Adrenal gland (tissue), 9 donors: ENCODE measurements at regions not wholly inside any gene's neighbourhood (a gene's known extent, or its start where the extent isn't known, plus 50 kb on each side); places are given as distances from the start of the nearest gene placed in this dataset.

ENCODE experiments used
- DNase-seq, 7 donors: peaks; one replicate each; pipeline ENCODE4 v3.0.0-alpha.2; 2019 to 2020
- H3K27ac ChIP-seq, 5 donors: fragments of 200-600 bp; sonication (generic) in 4 of 5; 1 replicate in 3 of 5; 2 replicates in 2 of 5; pipeline versions ENCODE4 v1.5.1 to v1.8.0; 2016 to 2020; ENCODE audit warnings: mild to moderate bottlenecking in 1 of 5
- H3K27me3 ChIP-seq: fragments of 200-600 bp; 2 replicates; pipeline ENCODE4 v1.8.0; 2021
- H3K36me3 ChIP-seq, 2 donors: fragments of 200-600 bp; replicated peaks in 1 of 2; 1 replicate in 1 of 2; 2 replicates in 1 of 2; pipeline versions ENCODE4 v1.5.1 to v1.8.0; 2018 to 2022
- H3K4me1 ChIP-seq, 2 donors: fragments of 200-600 bp; replicated peaks in 1 of 2; 1 replicate in 1 of 2; 2 replicates in 1 of 2; pipeline versions ENCODE4 v1.5.1 to v1.8.0; 2018 to 2021
- H3K4me3 ChIP-seq, 4 donors: fragments of 200-600 bp; sonication (generic) in 3 of 4; one replicate each; pipeline ENCODE4 v1.5.1; 2016 to 2018
- H3K9me3 ChIP-seq, 3 donors: fragments of 200-600 bp; sonication (generic) in 1 of 3; replicated peaks in 1 of 3; 1 replicate in 2 of 3; 2 replicates in 1 of 3; pipeline versions ENCODE4 v1.5.1 to v1.8.0; 2016 to 2021
- CTCF ChIP-seq, 6 experiments: fragments of 450-650 bp in 4 of 6; fragments of 200-600 bp in 2 of 6; sonication (generic) in 1 of 6; IDR thresholded peaks; 1 replicate in 5 of 6; 2 replicates in 1 of 6; pipeline versions ENCODE4 v1.5.1 to v1.8.0; 2016 to 2021; ENCODE audit warnings: antibody characterized with exemption in 6 of 6, mild to moderate bottlenecking in 2 of 6, moderate library complexity in 1 of 6
- POLR2A ChIP-seq, 2 donors: fragments of 450-650 bp; IDR thresholded peaks; one replicate each; pipeline ENCODE4 v1.6.1; 2017; ENCODE audit warnings: antibody characterized with exemption in 2 of 2, mild to moderate bottlenecking in 2 of 2, moderate library complexity in 1 of 2
- WGBS, 4 donors: extraction: QIAGEN DNeasy Blood & Tissue Kit in 2 of 4; methylation state at CpG; one replicate each; pipeline versions ENCODE4 v1.1.5 to v1.1.7; 2013 to 2017; 5-methylcytosine and 5-hydroxymethylcytosine counted together
- intact Hi-C, 2 donors: fragments of 100-400 bp; cut with DNase I; formaldehyde crosslinking; loops; one replicate each; pipeline versions ENCODE4 v1.14.1 to v1.15.0; 2022 to 2023
- donor health status: healthy with polysubstance abuse.
- donor health status: Bipolar disorder and iron deficiency.
- donor health status: DM: yes; HTN: yes; CAD: no.
- donor health status: DM: no; HTN: no; CAD: no.
- donor health status: DM: no; HTN: no; CAD: no.

- Histone ChIP-seq H3K36me3 (no peaks in the 10 kb centered on the region), H3K27ac (no peak overlapping the region), H3K27me3 (no peaks in the 10 kb centered on the region), H3K4me1 (peaks cover 11 to 19% of the 10 kb centered on the region in 2 donors), H3K4me3 (no peak overlapping the region), H3K9me3 (no peaks in the 10 kb centered on the region)
- no peak for TF ChIP-seq POLR2A (IDR thresholded peaks at IDR 0.05)
- no peak for TF ChIP-seq CTCF (IDR thresholded peaks at IDR 0.05)
- WGBS, 4 donors = 88 to 90% (median 89%) methylated on average over 6 of the region's 6 CpGs
- intact Hi-C loops = no loop called here
- DNase-seq = no peak
These were observed 213.4 kb downstream of the GAS1 start for GRCh38 chr9:86733929-86734328.

DNA sequence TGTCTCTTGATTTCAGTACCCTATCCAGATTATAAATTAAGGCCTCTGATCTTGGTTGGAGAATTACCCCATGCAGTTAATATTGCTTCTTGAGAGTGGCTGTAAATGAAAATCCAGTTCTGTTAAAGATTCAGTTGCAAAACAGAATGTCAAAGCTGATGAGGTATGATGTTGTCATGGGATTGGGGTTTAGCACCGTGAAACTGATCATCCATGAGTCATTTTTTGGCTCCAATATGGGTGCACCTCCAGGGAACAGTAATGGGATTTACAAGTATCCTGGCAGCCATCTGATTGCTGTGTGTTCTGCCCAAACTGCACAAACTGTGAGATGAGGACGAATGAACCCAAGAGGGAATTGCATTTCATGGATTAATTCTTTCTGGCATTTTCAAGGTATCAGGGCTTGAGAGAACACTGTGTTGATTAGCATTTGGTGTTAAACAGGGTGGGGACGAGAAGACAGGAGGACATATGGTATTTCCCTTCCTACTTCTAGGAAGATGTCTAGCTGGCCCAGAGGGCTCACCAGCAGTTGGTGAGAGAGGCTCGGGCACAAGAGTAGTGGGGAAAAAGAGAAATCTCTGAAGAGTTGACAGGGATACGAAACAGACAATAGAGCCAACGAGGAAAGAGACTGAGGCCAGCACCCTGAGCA lies 214.7 kb downstream of the GAS1 start:
- no peak for TF ChIP-seq CTCF (IDR thresholded peaks at IDR 0.05)
- TF ChIP-seq POLR2A (IDR thresholded peaks at IDR 0.05) = no peak
- DNase-seq = peak in 6 of 7 donors; percentile 33 to 63 (median 49)
- Histone ChIP-seq H3K4me1 (peaks cover 11 to 19% of the 10 kb centered on the region in 2 donors), H3K27me3 (no peaks in the 10 kb centered on the region), H3K36me3 (no peaks in the 10 kb centered on the region), H3K4me3 (no peak overlapping the region), H3K27ac (peak overlapping the region in 3 of 5 donors; percentile 31 to 39 (median 35)), H3K9me3 (no peaks in the 10 kb centered on the region)
- WGBS, 4 donors = 67 to 75% (median 70%) methylated on average over 6 of the region's 6 CpGs
- intact Hi-C loops = no loop called here

DNA sequence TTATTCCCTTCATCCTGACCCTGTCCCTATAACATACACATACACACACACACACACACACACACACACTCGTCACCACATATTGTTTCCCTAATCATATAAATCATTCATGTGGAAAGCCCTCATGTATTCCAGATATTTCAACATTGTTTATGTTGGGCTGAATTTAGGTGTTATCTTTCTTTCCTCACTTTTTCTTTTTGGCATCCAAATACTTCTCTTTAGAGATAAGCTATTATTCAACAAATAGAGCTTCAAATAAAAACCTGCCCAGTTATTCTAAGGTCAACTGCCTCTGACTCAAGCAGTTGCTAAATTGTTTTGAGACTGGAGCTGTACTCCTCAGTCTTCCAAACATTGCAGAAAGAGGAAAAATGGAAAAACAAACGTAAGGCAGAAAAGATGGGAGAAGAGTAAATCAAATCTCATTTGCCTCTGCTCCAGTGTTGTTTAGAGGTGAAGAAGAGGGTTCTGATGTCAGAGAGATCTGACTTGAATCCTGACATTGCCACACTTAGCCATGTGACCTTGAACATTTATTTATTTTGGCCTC lies 215.7 kb downstream of the GAS1 start:
- H3K4me1 ChIP-seq = peaks cover 11 to 19% of the 10 kb centered on the region in 2 donors
- no peaks in the 10 kb centered on the region for H3K9me3 ChIP-seq
- H3K4me3 ChIP-seq = no peak overlapping the region
- intact Hi-C loops = no loop called here
- TF ChIP-seq CTCF (IDR thresholded peaks at IDR 0.05) (no peak), POLR2A (IDR thresholded peaks at IDR 0.05) (no peak)
- peak overlapping the region in 3 of 5 donors; percentile 31 to 39 (median 37) for H3K27ac ChIP-seq
- peak in 2 of 7 donors; percentile 18 to 29 for DNase-seq
- no peaks in the 10 kb centered on the region for H3K36me3 ChIP-seq
- H3K27me3 ChIP-seq = no peaks in the 10 kb centered on the region
- 18 to 26% (median 22%) methylated on average over 2 of the region's 2 CpGs for WGBS, 4 donors

DNA sequence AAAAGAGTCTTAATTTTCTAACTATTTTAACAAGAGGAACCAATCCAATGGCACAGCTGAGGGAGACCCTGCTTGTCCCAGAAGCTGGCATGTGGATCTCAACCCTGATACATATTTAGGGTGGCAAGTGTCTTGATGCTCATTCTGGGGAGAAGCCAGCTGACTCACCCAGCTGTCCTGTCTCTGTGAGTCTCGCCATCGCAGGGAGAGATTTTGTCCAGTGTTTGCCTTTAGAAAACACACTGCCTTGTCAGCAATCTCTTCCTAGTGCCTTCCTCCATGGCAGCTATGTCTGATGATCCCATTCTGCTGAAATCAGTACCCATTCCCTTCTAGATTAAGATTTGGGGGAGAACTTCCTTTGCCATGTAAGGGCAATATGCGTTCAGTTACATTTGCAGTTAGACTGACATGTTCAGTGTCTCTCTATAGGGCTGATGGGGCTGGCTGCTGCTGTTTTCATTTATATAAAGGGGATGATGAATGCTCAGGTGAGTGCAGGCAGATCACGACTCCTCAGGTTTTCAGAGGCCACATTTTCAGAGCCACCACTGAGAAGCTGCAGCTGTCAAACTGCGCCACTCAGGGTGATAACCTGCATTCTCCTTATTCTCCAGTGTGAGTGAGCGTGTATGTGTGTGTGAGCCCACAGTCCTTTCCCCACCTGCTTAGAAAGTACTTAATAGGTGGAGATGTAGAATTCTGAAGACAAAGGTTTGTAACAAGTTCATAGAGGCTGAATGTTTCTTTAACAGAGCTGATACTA lies 217.0 kb downstream of the GAS1 start:
- Histone ChIP-seq H3K36me3 (no peaks in the 10 kb centered on the region), H3K4me3 (no peak overlapping the region), H3K27ac (no peak overlapping the region), H3K4me1 (peaks cover 6 to 10% of the 10 kb centered on the region in 2 donors), H3K9me3 (no peaks in the 10 kb centered on the region), H3K27me3 (no peaks in the 10 kb centered on the region)
- peak in 5 of 7 donors; percentile 23 to 54 (median 37) for DNase-seq
- WGBS, 4 donors = 68 to 91% (median 75%) methylated on average over 6 of the region's 6 CpGs
- intact Hi-C loops = no loop called here
- TF ChIP-seq POLR2A (IDR thresholded peaks at IDR 0.05) = no peak
- no peak for TF ChIP-seq CTCF (IDR thresholded peaks at IDR 0.05)
